MCF 10A (cell line): ENCODE measurements at regions not wholly inside any gene's neighbourhood (a gene's known extent, or its start where the extent isn't known, plus 50 kb on each side); places are given as distances from the start of the nearest gene placed in this dataset.

ENCODE experiments used
- BruUV-seq: library from RNA; stranded (reverse); fragments of 400-500 nt; replicated peaks from 2 replicates; lab custom pipeline; 2021; lab: Mats Ljungman, UMichigan
- CTCF ChIA-PET: fragments of 300-600 bp; sonication (Branson Sonifier 250); formaldehyde crosslinking; extraction: SDS; loops from one replicate; lab custom pipeline; 2021; ENCODE audit warnings: antibody characterized with exemption, inconsistent platforms; lab: Yijun Ruan, JAX
- POLR2A ChIA-PET: fragments of 300-600, 350-650 bp; sonication (Branson Sonifier 250); formaldehyde crosslinking; extraction: SDS; loops from one replicate; lab custom pipeline; 2020; ENCODE audit warnings: antibody characterized with exemption, inconsistent platforms; lab: Yijun Ruan, JAX
- DNase-seq: peaks from one replicate; pipeline ENCODE4 v3.0.0-alpha.2; 2018; ENCODE audit not compliant: unreplicated experiment
- H3K27ac Mint-ChIP-seq: one replicate; pipeline ENCODE4 v1.8.0; 2022; ENCODE audit warnings: mild to moderate bottlenecking, low read depth, mixed read lengths; ENCODE audit not compliant: unreplicated experiment
- H3K27me3 Mint-ChIP-seq: one replicate; pipeline ENCODE4 v1.8.0; 2022; ENCODE audit warnings: mixed read lengths; ENCODE audit not compliant: insufficient read depth, unreplicated experiment
- H3K36me3 Mint-ChIP-seq: one replicate; pipeline ENCODE4 v1.8.0; 2022; ENCODE audit warnings: mild to moderate bottlenecking, moderate library complexity, mixed read lengths; ENCODE audit not compliant: insufficient read depth, unreplicated experiment
- H3K4me1 Mint-ChIP-seq: one replicate; pipeline ENCODE4 v1.8.0; 2022; ENCODE audit warnings: mixed read lengths; ENCODE audit not compliant: insufficient read depth, unreplicated experiment
- H3K4me3 Mint-ChIP-seq: one replicate; pipeline ENCODE4 v1.8.0; 2022; ENCODE audit warnings: mild to moderate bottlenecking, moderate library complexity, mixed read lengths; ENCODE audit not compliant: unreplicated experiment
- H3K9me3 Mint-ChIP-seq: one replicate; pipeline ENCODE4 v1.8.0; 2022; ENCODE audit warnings: mixed read lengths; ENCODE audit not compliant: unreplicated experiment
- intact Hi-C: fragments of 100-400 bp; cut with micrococcal nuclease; formaldehyde crosslinking; loops from 2 replicates; pipeline ENCODE4 v1.14.1; 2022
- TF ChIP-seq, protein P1 (sequence below): fragments of 200-600 bp; IDR thresholded peaks from one replicate; pipeline ENCODE4 v1.8.0; 2022; ENCODE audit warnings: antibody characterized with exemption, mild to moderate bottlenecking; ENCODE audit not compliant: unreplicated experiment

DNA sequence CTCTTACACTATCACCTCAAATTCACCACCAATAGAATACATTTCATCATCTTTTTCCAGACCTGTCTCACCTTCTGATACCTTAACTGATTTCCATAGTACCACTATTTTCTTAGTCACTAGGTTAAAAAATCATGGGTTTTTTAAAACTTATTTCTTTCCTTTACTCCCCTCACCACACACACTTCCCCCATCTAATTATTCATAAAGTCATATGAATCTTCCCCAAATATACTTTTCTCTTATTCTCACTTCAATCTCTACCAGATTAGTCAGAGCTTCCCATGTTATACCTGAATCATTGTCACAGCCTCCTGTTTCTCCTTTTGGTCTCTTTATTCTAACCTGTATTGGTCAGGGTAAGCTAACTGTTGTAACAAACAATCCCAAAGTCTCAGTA, 696.3 kb downstream of the BCL11A start:
- H3K4me1 Mint-ChIP-seq = no peaks in the 10 kb centered on the region
- H3K4me3 Mint-ChIP-seq = no peak overlapping the region
- POLR2A ChIA-PET = no interaction called here
- intact Hi-C loops = no loop called here
- peaks cover 10% of the 10 kb centered on the region for H3K9me3 Mint-ChIP-seq
- no TSS peak for BruUV-seq
- no peak for DNase-seq
- no peaks in the 10 kb centered on the region for H3K36me3 Mint-ChIP-seq
- H3K27ac Mint-ChIP-seq = no peak overlapping the region
- H3K27me3 Mint-ChIP-seq = no peaks in the 10 kb centered on the region
- CTCF ChIA-PET = interaction anchor here (0.6 kb wide), 2 partner anchors 116 to 296 kb away, joined by 3 read pairs; no protein-coding TSS in a partner anchor
- TF ChIP-seq, protein P1, sequence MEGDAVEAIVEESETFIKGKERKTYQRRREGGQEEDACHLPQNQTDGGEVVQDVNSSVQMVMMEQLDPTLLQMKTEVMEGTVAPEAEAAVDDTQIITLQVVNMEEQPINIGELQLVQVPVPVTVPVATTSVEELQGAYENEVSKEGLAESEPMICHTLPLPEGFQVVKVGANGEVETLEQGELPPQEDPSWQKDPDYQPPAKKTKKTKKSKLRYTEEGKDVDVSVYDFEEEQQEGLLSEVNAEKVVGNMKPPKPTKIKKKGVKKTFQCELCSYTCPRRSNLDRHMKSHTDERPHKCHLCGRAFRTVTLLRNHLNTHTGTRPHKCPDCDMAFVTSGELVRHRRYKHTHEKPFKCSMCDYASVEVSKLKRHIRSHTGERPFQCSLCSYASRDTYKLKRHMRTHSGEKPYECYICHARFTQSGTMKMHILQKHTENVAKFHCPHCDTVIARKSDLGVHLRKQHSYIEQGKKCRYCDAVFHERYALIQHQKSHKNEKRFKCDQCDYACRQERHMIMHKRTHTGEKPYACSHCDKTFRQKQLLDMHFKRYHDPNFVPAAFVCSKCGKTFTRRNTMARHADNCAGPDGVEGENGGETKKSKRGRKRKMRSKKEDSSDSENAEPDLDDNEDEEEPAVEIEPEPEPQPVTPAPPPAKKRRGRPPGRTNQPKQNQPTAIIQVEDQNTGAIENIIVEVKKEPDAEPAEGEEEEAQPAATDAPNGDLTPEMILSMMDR = no peak

DNA sequence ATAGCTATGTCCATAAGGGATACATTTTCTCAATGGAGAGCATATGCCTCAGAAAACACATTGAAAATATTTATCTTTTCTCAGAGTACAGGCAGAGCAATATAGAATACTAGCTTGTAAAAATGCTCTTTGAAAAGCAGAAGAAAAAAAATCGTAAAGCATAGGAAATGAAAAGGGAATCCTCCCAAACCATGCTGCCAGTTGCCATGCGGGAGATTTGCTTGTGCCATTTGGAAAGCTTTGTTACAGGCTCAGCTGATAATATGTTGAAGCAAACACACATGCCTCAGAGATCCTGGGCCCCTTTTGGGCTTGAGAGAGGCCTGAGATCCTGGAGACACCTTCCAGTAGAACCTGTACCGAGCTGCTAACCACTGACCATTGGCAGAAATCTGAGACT, 697.1 kb downstream of the BCL11A start:
- intact Hi-C loops = no loop called here
- H3K4me1 Mint-ChIP-seq = no peaks in the 10 kb centered on the region
- no peak overlapping the region for H3K27ac Mint-ChIP-seq
- DNase-seq = no peak
- no peaks in the 10 kb centered on the region for H3K36me3 Mint-ChIP-seq
- H3K27me3 Mint-ChIP-seq = no peaks in the 10 kb centered on the region
- TF ChIP-seq, protein P1 = no peak
- POLR2A ChIA-PET = no interaction called here
- H3K9me3 Mint-ChIP-seq = peaks cover 8% of the 10 kb centered on the region
- CTCF ChIA-PET = interaction anchor here (0.7 kb wide), 1 partner anchor 39 kb away, joined by 3 read pairs; no protein-coding TSS in a partner anchor
- no peak overlapping the region for H3K4me3 Mint-ChIP-seq
- BruUV-seq = no TSS peak

DNA sequence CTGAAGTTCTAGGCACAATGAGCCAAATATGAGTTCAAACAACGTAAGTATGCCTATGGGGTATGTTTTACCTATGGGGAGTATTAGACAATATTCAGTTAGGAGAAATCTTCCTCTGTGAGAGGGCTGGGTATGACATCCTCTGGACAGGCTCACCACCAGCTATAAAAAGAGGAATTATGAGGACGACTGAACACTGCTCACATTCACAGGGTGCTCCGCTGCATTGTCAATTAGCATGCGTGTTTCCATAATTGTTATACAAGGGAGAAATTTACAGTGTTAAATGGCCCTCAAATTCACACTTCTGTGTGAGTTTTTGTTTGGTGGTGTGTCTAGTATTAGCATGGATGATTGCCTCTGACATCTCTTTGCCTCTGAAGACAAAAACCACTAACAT, 700.4 kb downstream of the BCL11A start:
- intact Hi-C loops = no loop called here
- ChIA-PET POLR2A (no interaction called here), CTCF (no interaction called here)
- TF ChIP-seq, protein P1 = no peak
- no peaks in the 10 kb centered on the region for H3K36me3 Mint-ChIP-seq
- no peaks in the 10 kb centered on the region for H3K4me1 Mint-ChIP-seq
- no TSS peak for BruUV-seq
- no peaks in the 10 kb centered on the region for H3K27me3 Mint-ChIP-seq
- no peak overlapping the region for H3K4me3 Mint-ChIP-seq
- no peak for DNase-seq
- no peak overlapping the region for H3K27ac Mint-ChIP-seq
- H3K9me3 Mint-ChIP-seq = peaks cover 14% of the 10 kb centered on the region

DNA sequence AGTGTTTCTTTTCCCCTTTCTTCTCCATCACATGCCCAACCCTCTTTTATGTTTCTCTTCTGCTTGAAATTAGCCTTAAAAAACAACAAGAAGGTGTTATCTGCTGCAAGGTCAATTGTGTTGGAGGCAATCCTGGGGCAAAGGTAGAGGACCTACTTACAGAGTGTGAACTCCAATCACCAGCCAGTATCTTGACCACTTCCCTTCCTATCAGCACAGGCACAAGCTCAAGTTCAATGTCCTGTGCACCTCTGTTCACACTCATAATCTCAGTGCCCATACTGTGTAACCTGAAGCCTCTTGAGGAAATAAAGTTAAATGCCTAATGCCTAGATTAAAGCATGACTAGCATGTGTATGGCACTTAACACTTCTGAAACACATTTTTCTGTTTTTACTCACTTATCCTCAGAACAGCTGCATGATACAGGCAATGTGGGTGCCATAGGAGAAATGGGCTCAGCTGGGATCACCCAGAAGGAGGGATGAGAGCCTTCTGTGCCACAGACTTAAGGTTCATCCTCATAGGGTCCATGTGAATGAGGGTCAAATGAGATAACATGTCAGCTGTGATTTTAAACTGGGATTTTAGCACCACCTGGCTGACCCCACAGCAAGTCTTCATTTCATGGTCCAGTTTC, 701.5 kb downstream of the BCL11A start:
- Mint-ChIP-seq H3K27ac (no peak overlapping the region), H3K4me1 (no peaks in the 10 kb centered on the region), H3K9me3 (peaks cover 9% of the 10 kb centered on the region), H3K27me3 (no peaks in the 10 kb centered on the region), H3K36me3 (no peaks in the 10 kb centered on the region), H3K4me3 (no peak overlapping the region)
- ChIA-PET CTCF (no interaction called here), POLR2A (no interaction called here)
- intact Hi-C loops = no loop called here
- TF ChIP-seq, protein P1 = no peak
- no peak for DNase-seq
- BruUV-seq = no TSS peak
